RCC 7860 (cell line): ENCODE measurements at regions not wholly inside any gene's neighbourhood (a gene's known extent, or its start where the extent isn't known, plus 50 kb on each side); places are given as distances from the start of the nearest gene placed in this dataset.

Experiments
- DNase-seq: peaks from one replicate; pipeline ENCODE4 v3.0.0-alpha.2; 2015; ENCODE audit warnings: low spot score
- FAIRE-seq: peaks from 2 replicates; lab custom pipeline; 2012; peaks lifted over from hg19 to GRCh38; lab: Jason Lieb, UNC

GRCh38 chr3:117480972-117481371, 771.4 kb downstream of the TUSC7 start:
- DNase-seq (no peak), FAIRE-seq (no peak)

- DNase-seq (no peak), FAIRE-seq (no peak)
These were observed 774.3 kb downstream of the TUSC7 start for GRCh38 chr3:117483839-117484238.

- no peak for DNase-seq
- no peak for FAIRE-seq
These were observed 776.3 kb downstream of the TUSC7 start for GRCh38 chr3:117485841-117486240.

- DNase-seq (no peak), FAIRE-seq (no peak)
These were observed 777.4 kb downstream of the TUSC7 start for GRCh38 chr3:117486719-117487716.

GRCh38 chr3:117488983-117489382, 779.4 kb downstream of the TUSC7 start:
- FAIRE-seq (no peak), DNase-seq (no peak)

- FAIRE-seq (no peak), DNase-seq (no peak)
These were observed 780.1 kb downstream of the TUSC7 start for GRCh38 chr3:117489663-117490079.

GRCh38 chr3:117490716-117491115, 781.1 kb downstream of the TUSC7 start:
- no peak for DNase-seq
- FAIRE-seq, result no peak

- DNase-seq (no peak), FAIRE-seq (no peak)
These were observed 786.0 kb downstream of the TUSC7 start for GRCh38 chr3:117495620-117496019.

GRCh38 chr3:117499189-117499870, 789.8 kb downstream of the TUSC7 start:
- FAIRE-seq (no peak), DNase-seq (no peak)

GRCh38 chr3:117507958-117508357, 798.4 kb downstream of the TUSC7 start:
- no peak for FAIRE-seq
- DNase-seq, result no peak

- no peak for FAIRE-seq
- DNase-seq, result no peak
These were observed 800.3 kb downstream of the TUSC7 start for GRCh38 chr3:117509858-117510257.

GRCh38 chr3:117510396-117510795, 800.8 kb downstream of the TUSC7 start:
- DNase-seq, result no peak
- no peak for FAIRE-seq

GRCh38 chr3:117512975-117513374, 803.4 kb downstream of the TUSC7 start:
- no peak for DNase-seq
- no peak for FAIRE-seq

GRCh38 chr3:117515309-117515708, 805.7 kb downstream of the TUSC7 start:
- FAIRE-seq (no peak), DNase-seq (no peak)

- no peak for FAIRE-seq
- DNase-seq, result no peak
These were observed 808.8 kb downstream of the TUSC7 start for GRCh38 chr3:117518364-117518763.

GRCh38 chr3:117519776-117520175, 810.2 kb downstream of the TUSC7 start:
- DNase-seq, result no peak
- no peak for FAIRE-seq

GRCh38 chr3:117520582-117520981, 811.0 kb downstream of the TUSC7 start:
- no peak for FAIRE-seq
- no peak for DNase-seq

- FAIRE-seq (no peak), DNase-seq (peak; percentile 29)
These were observed 813.8 kb downstream of the TUSC7 start for GRCh38 chr3:117523418-117523817.

GRCh38 chr3:117524890-117525289, 815.3 kb downstream of the TUSC7 start:
- FAIRE-seq, result peak; percentile 96
- DNase-seq, result peak; percentile 79

- FAIRE-seq, result peak; percentile 63
- no peak for DNase-seq
These were observed 817.0 kb downstream of the TUSC7 start for GRCh38 chr3:117526470-117527079.

- DNase-seq (no peak), FAIRE-seq (no peak)
These were observed 817.8 kb downstream of the TUSC7 start for GRCh38 chr3:117527346-117527745.
